Prostate gland (tissue), 2 donors: ENCODE measurements at regions not wholly inside any gene's neighbourhood (a gene's known extent, or its start where the extent isn't known, plus 50 kb on each side); places are given as distances from the start of the nearest gene placed in this dataset.

Experiments
- DNase-seq: peaks from one replicate; pipeline ENCODE4 v3.0.0-alpha.2; 2019; ENCODE audit warnings: low spot score
- H3K27ac ChIP-seq, 2 donors: fragments of 200-600 bp; sonication (generic); 2 replicates each; pipeline ENCODE4 v1.5.1; 2017 to 2019
- H3K27me3 ChIP-seq: fragments of 200-600 bp; sonication (generic); replicated peaks from 2 replicates; pipeline ENCODE4 v1.5.1; 2019; ENCODE audit not compliant: insufficient read depth
- H3K36me3 ChIP-seq, 2 donors: fragments of 200-600 bp; sonication (generic); 1 replicate in 1 of 2; 2 replicates in 1 of 2; pipeline versions ENCODE4 v1.5.1 to v1.8.1; 2017 to 2019
- H3K4me1 ChIP-seq: fragments of 200-600 bp; sonication (generic); replicated peaks from 2 replicates; pipeline ENCODE4 v1.5.1; 2019
- H3K4me3 ChIP-seq, 2 donors: fragments of 200-600 bp; sonication (generic); 2 replicates each; pipeline ENCODE4 v1.5.1; 2017 to 2019
- H3K9me3 ChIP-seq: fragments of 200-600 bp; sonication (generic); 2 replicates; pipeline ENCODE4 v1.5.1; 2017
- CTCF ChIP-seq, 4 experiments: fragments of 200-600 bp in 2 of 4; fragments of 450-650 bp in 2 of 4; sonication (generic) in 2 of 4; IDR thresholded peaks; 1 replicate in 3 of 4; 2 replicates in 1 of 4; pipeline ENCODE4 v1.5.1; 2016 to 2019; ENCODE audit warnings: antibody characterized with exemption in 4 of 4, mild to moderate bottlenecking in 2 of 4, moderate library complexity in 2 of 4
- POLR2A ChIP-seq: fragments of 450-650 bp; IDR thresholded peaks from one replicate; pipeline ENCODE4 v1.6.1; 2016; ENCODE audit warnings: antibody characterized with exemption, mild to moderate bottlenecking
- POLR2AphosphoS5 ChIP-seq: sonication (generic); formaldehyde crosslinking; IDR thresholded peaks from one replicate; pipeline ENCODE4 v1.6.1; 2017; ENCODE audit warnings: antibody characterized with exemption
- WGBS: methylation state at CpG from one replicate; pipeline ENCODE4 v1.1.5; 2018; 5-methylcytosine and 5-hydroxymethylcytosine counted together
- intact Hi-C: fragments of 100-400 bp; cut with DNase I; formaldehyde crosslinking; loops from one replicate; pipeline ENCODE4 v1.14.2; 2022

GRCh38 chr11:95344932-95345642 is 114.1 kb upstream of the SESN3 start:
- Histone ChIP-seq H3K9me3 (no peaks in the 10 kb centered on the region), H3K4me1 (no peaks in the 10 kb centered on the region), H3K27ac (no peak overlapping the region), H3K4me3 (no peak overlapping the region), H3K36me3 (no peaks in the 10 kb centered on the region), H3K27me3 (no peaks in the 10 kb centered on the region)
- peak; percentile 22 for DNase-seq
- peak; percentile 55 for TF ChIP-seq POLR2AphosphoS5
- no peak for TF ChIP-seq POLR2A
- WGBS: 81% methylated on average over 4 of the region's 4 CpGs
- intact Hi-C loops: no loop called here

GRCh38 chr11:95341221-95341620 is 110.2 kb upstream of the SESN3 start:
- intact Hi-C loops: no loop called here

GRCh38 chr11:95339086-95339901 is 108.3 kb upstream of the SESN3 start:
- no peak for TF ChIP-seq POLR2A
- TF ChIP-seq POLR2AphosphoS5: no peak
- TF ChIP-seq CTCF (IDR thresholded peaks at IDR 0.05): no peak
- Histone ChIP-seq H3K4me1 (peaks cover 13% of the 10 kb centered on the region), H3K27me3 (no peaks in the 10 kb centered on the region), H3K4me3 (no peak overlapping the region), H3K9me3 (no peaks in the 10 kb centered on the region), H3K36me3 (no peaks in the 10 kb centered on the region), H3K27ac (peak overlapping the region; percentile 74 to 75)
- intact Hi-C loops: loop anchor here (2.0 to 10.0 kb wide), 4 partner anchors 107 to 366 kb away; partner anchors contain the start of gene SESN3
- whole genome bisulfite sequencing: 26% methylated on average over 4 of the region's 4 CpGs
- no peak for DNase-seq

More at GRCh38 chr11:95341221-95341620, 110.2 kb upstream of the SESN3 start:
- H3K4me3 ChIP-seq: no peak overlapping the region
- 83% methylated on average over 10 of the region's 10 CpGs for WGBS
- peaks cover 13% of the 10 kb centered on the region for H3K4me1 ChIP-seq
- no peak overlapping the region for H3K27ac ChIP-seq
- H3K36me3 ChIP-seq: no peaks in the 10 kb centered on the region
- TF ChIP-seq POLR2A (no peak), POLR2AphosphoS5 (no peak), CTCF (IDR thresholded peaks at IDR 0.05) (no peak)
- DNase-seq: no peak
- H3K9me3 ChIP-seq: no peaks in the 10 kb centered on the region
- H3K27me3 ChIP-seq: no peaks in the 10 kb centered on the region

DNA sequence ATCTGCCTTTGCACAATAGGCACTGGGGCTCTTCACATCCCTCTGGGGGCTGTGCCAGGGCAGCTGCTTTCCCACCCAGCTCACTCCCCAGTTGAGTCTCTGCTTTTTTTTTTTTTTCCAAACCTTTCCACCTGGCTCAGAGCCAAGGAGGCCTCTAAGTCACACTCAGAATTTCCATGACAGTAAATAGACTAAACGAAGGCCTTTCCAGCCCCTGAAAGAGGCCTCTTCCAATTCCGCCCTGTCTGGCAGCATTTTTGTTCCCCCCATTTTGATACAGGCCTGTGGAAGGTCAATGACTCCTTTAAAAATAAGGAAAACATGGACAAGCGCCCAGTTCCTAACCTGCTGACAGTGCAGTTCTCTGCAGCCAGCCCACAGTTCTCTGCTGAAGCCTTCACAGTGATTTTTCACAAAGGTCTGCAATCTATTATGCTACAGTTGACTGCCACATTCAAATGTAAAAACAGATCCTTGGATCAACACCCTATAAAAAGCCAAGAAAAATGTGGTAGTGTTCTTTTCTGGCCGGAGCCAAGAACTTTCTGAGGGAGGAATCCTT is 107.5 kb upstream of the SESN3 start:
- H3K9me3 ChIP-seq: no peaks in the 10 kb centered on the region
- 10% methylated on average over 4 of the region's 4 CpGs for WGBS
- peaks cover 13% of the 10 kb centered on the region for H3K4me1 ChIP-seq
- peak; percentile 50 for DNase-seq
- H3K27me3 ChIP-seq: no peaks in the 10 kb centered on the region
- H3K4me3 ChIP-seq: no peak overlapping the region
- intact Hi-C loops: loop anchor here (2.0 to 10.0 kb wide), 4 partner anchors 106 to 366 kb away; partner anchors contain the start of gene SESN3
- no peak for TF ChIP-seq CTCF (IDR thresholded peaks at IDR 0.05)
- TF ChIP-seq POLR2AphosphoS5: peak; percentile 33
- no peaks in the 10 kb centered on the region for H3K36me3 ChIP-seq
- H3K27ac ChIP-seq: peak overlapping the region; percentile 74 to 75

DNA sequence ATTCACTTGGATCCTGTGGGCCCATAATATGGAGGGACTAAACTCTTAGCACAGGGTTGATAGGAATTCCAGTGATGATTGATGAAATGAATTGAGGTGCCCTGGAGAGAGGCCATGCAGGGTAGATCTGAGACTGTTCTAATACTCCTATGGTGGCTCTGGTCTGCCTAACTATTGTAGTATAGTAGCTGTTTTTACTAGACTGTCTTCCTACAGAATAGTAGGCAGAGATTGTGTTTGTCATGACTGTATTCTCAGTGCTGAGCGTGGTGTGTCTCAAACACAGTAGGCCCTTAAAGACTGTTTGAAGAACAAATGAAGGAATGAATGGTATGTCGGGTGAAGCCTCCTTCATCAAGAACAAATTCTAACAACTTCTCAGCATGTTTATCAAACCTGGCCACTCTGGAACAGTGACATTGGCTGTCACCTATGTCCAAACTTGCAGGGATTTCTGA is 107.0 kb upstream of the SESN3 start:
- no peaks in the 10 kb centered on the region for H3K36me3 ChIP-seq
- no peak overlapping the region for H3K4me3 ChIP-seq
- no peaks in the 10 kb centered on the region for H3K9me3 ChIP-seq
- H3K27me3 ChIP-seq: no peaks in the 10 kb centered on the region
- H3K27ac ChIP-seq: peak overlapping the region; percentile 74 to 75
- intact Hi-C loops: loop anchor here (2.0 to 10.0 kb wide), 4 partner anchors 106 to 367 kb away; partner anchors contain the start of gene SESN3
- no peak for DNase-seq
- TF ChIP-seq CTCF (IDR thresholded peaks at IDR 0.05): no peak
- no peak for TF ChIP-seq POLR2AphosphoS5
- TF ChIP-seq POLR2A: no peak
- WGBS: 36% methylated on average over 2 of the region's 2 CpGs
- H3K4me1 ChIP-seq: peaks cover 13% of the 10 kb centered on the region
